ENCODE measurements at regions not wholly inside any gene's neighbourhood (a gene's known extent, or its start where the extent isn't known, plus 50 kb on each side); places are given as distances from the start of the nearest gene placed in this dataset.

DNA sequence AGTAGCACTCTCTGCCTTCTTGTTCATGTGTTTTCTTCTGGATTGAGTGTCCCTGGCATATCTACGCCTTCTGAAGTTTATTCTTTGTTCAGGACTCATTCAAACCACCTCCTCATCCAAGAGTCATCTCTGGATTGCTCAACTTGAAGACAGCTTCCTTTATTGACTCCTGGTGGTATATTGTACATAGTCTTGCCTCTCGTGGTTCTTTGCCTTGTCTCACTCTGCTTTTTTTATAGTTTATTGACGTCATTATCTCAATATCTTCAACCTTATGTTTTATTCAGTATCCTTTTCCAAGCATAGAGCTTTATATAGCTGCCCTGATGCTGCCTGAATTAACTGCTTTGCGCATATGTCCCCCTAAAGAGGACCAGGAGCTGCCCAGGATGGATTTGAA lies 161.7 kb downstream of the INSIG2 start:
- no peaks in the 10 kb centered on the region for H3K27me3 ChIP-seq (ENCODE audit: low read length)
- no peaks in the 10 kb centered on the region for H4K20me1 ChIP-seq (ENCODE audit: low read depth, low read length)
- H3K9me2 ChIP-seq (replicated peaks; ENCODE audit: insufficient read depth, low read length), result no peaks in the 10 kb centered on the region
- H3K79me2 ChIP-seq (ENCODE audit: insufficient read depth, low read length), result no peaks in the 10 kb centered on the region
- H3K4me2 ChIP-seq (ENCODE audit: low read depth, low read length, poor library complexity, severe bottlenecking), result no peak overlapping the region
- no peak overlapping the region for H3K4me3 ChIP-seq (ENCODE audit: insufficient read depth, low read length, poor library complexity, severe bottlenecking)
- H2AFZ ChIP-seq (ENCODE audit: low read depth, low read length, severe bottlenecking), result no peak overlapping the region
- TF ChIP-seq, protein P1, sequence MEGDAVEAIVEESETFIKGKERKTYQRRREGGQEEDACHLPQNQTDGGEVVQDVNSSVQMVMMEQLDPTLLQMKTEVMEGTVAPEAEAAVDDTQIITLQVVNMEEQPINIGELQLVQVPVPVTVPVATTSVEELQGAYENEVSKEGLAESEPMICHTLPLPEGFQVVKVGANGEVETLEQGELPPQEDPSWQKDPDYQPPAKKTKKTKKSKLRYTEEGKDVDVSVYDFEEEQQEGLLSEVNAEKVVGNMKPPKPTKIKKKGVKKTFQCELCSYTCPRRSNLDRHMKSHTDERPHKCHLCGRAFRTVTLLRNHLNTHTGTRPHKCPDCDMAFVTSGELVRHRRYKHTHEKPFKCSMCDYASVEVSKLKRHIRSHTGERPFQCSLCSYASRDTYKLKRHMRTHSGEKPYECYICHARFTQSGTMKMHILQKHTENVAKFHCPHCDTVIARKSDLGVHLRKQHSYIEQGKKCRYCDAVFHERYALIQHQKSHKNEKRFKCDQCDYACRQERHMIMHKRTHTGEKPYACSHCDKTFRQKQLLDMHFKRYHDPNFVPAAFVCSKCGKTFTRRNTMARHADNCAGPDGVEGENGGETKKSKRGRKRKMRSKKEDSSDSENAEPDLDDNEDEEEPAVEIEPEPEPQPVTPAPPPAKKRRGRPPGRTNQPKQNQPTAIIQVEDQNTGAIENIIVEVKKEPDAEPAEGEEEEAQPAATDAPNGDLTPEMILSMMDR (IDR thresholded peaks at IDR 0.05; ENCODE audit: insufficient read depth, low read length, poor library complexity, severe bottlenecking), result no peak
- TF ChIP-seq EZH2phosphoT487 (conservative IDR thresholded peaks at IDR 0.05; ENCODE audit: low read length), result no peak
- no peak overlapping the region for H3K27ac ChIP-seq (ENCODE audit: low read depth, low read length)
- no peak overlapping the region for H3K9ac ChIP-seq (ENCODE audit: low read length)
- H3F3A ChIP-seq (ENCODE audit: insufficient read depth), result no peaks in the 10 kb centered on the region
- H3K9me3 ChIP-seq (ENCODE audit: insufficient read depth, low read length), result no peaks in the 10 kb centered on the region
- H3K36me3 ChIP-seq (ENCODE audit: low read length), result no peaks in the 10 kb centered on the region

DNA sequence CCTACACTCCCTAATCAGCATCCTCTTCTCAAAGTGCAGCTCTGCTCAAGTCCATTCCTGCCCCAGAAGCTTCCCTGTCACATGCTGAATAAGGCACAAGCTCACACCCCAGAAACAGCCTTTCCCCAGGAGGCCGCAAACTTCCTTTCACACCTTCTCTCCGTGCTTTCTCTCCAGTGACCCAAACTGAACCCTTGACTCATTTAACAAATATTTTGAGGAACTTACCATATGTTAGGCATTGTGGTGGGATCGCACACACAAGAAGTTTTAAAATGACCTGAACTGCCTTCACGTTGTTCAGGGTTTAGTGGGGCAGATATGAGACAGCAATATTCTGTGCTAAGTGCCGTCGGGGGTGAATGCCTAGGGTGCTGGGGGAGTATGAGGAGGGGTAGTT lies 161.3 kb downstream of the INSIG2 start:
- Histone ChIP-seq H4K20me1 (ENCODE audit: low read depth, low read length) (no peaks in the 10 kb centered on the region), H3K79me2 (ENCODE audit: insufficient read depth, low read length) (no peaks in the 10 kb centered on the region), H3F3A (ENCODE audit: insufficient read depth) (no peaks in the 10 kb centered on the region), H3K9me3 (ENCODE audit: insufficient read depth, low read length) (no peaks in the 10 kb centered on the region), H3K36me3 (ENCODE audit: low read length) (no peaks in the 10 kb centered on the region), H3K9me2 (replicated peaks; ENCODE audit: insufficient read depth, low read length) (no peaks in the 10 kb centered on the region), H3K27me3 (ENCODE audit: low read length) (no peaks in the 10 kb centered on the region), H3K27ac (ENCODE audit: low read depth, low read length) (no peak overlapping the region), H3K4me2 (ENCODE audit: low read depth, low read length, poor library complexity, severe bottlenecking) (no peak overlapping the region), H2AFZ (ENCODE audit: low read depth, low read length, severe bottlenecking) (no peak overlapping the region), H3K9ac (ENCODE audit: low read length) (no peak overlapping the region), H3K4me3 (ENCODE audit: insufficient read depth, low read length, poor library complexity, severe bottlenecking) (no peak overlapping the region)
- TF ChIP-seq EZH2phosphoT487 (conservative IDR thresholded peaks at IDR 0.05; ENCODE audit: low read length), result no peak
- TF ChIP-seq, protein P1 (IDR thresholded peaks at IDR 0.05; ENCODE audit: insufficient read depth, low read length, poor library complexity, severe bottlenecking), result no peak

DNA sequence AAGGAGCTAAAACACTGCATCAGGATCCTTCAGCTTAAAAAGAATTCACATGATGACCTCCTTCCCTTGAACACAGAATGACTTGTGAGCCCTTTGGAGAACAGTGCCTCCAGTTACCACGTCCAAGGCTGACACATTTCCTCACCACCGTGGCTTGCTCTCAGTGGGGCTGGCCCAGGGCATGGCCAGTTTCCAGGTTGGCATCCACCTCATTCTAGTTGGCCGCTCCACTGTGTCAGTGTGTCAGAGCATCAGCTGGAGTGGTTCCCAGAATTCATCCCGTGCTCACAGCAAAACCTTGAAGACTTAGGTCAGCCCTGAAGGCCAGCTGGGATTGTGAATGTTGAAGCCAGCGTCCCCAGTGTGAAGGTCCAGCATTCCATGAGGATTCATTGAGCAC lies 158.5 kb downstream of the INSIG2 start:
- no peak overlapping the region for H3K9ac ChIP-seq (ENCODE audit: low read length)
- no peaks in the 10 kb centered on the region for H3K36me3 ChIP-seq (ENCODE audit: low read length)
- H2AFZ ChIP-seq (ENCODE audit: low read depth, low read length, severe bottlenecking), result no peak overlapping the region
- no peaks in the 10 kb centered on the region for H3F3A ChIP-seq (ENCODE audit: insufficient read depth)
- no peaks in the 10 kb centered on the region for H3K9me3 ChIP-seq (ENCODE audit: insufficient read depth, low read length)
- H4K20me1 ChIP-seq (ENCODE audit: low read depth, low read length), result no peaks in the 10 kb centered on the region
- no peaks in the 10 kb centered on the region for H3K27me3 ChIP-seq (ENCODE audit: low read length)
- H3K4me2 ChIP-seq (ENCODE audit: low read depth, low read length, poor library complexity, severe bottlenecking), result no peak overlapping the region
- no peak for TF ChIP-seq EZH2phosphoT487 (conservative IDR thresholded peaks at IDR 0.05; ENCODE audit: low read length)
- TF ChIP-seq, protein P1 (IDR thresholded peaks at IDR 0.05; ENCODE audit: insufficient read depth, low read length, poor library complexity, severe bottlenecking), result no peak
- no peaks in the 10 kb centered on the region for H3K79me2 ChIP-seq (ENCODE audit: insufficient read depth, low read length)
- no peak overlapping the region for H3K27ac ChIP-seq (ENCODE audit: low read depth, low read length)
- no peak overlapping the region for H3K4me3 ChIP-seq (ENCODE audit: insufficient read depth, low read length, poor library complexity, severe bottlenecking)
- H3K9me2 ChIP-seq (replicated peaks; ENCODE audit: insufficient read depth, low read length), result no peaks in the 10 kb centered on the region

Data from SU-DHL-6 (cell line).